H1 (cell line): ENCODE measurements at regions not wholly inside any gene's neighbourhood (a gene's known extent, or its start where the extent isn't known, plus 50 kb on each side); places are given as distances from the start of the nearest gene placed in this dataset.

ENCODE experiments used
- SP2 ChIP-seq: IDR thresholded peaks from 2 replicates; pipeline ENCODE4 v1.6.1; 2012; ENCODE audit warnings: mild to moderate bottlenecking, low read length, inconsistent platforms

DNA sequence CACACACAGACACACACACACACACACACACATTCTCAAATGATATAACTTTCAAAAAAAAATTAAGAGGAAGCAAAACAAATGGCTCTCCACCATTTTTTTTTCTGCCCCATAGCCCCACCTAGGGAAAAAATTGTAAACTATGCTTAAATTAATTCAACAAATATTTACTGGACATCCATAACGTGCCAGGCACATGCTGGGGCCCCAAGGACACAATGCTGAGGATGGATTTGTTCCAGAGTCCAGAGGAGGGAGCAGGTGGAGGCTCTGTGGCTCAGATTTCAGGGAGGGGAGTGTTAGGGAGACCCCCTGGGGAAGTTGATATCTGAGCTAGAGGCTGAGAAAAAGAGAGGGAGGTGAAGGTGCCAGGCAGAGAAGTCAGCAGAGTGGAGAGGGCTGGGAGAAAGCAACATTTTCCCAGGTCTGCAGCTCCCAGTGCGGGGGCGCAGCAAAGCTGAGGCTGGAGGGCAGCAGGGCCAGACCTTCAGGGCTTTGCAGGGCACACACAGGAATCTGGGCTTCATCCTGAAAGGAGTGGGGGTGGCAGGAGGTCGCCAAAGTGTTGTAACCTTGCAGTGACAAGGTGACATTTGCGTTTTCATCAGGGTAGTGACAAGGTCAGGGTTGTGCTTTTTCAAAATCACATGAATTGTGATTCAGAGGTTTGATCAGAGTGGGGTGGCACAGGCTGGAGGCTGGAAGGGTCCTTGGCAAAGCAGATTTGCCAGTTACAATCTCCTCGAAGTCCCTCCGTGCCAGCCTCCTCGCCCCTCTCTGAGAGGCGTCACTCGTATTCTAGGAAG, 261.6 kb downstream of the WDR11 start (continued):
- no peak for TF ChIP-seq SP2
